BLaER1 (cell line): ENCODE measurements at regions not wholly inside any gene's neighbourhood (a gene's known extent, or its start where the extent isn't known, plus 50 kb on each side); places are given as distances from the start of the nearest gene placed in this dataset.
"Not testable (repeated sequence)": the region's sequence is repeated elsewhere in the genome, so short reads cannot be mapped to it uniquely, and the experiment has no call there.

Source experiments
- H3K27ac ChIP-seq: shearing (Covaris generic); formaldehyde crosslinking; 2 replicates; pipeline ENCODE4 v1.8.1; 2022
- H3K27me3 ChIP-seq: shearing (Covaris generic); formaldehyde crosslinking; 2 replicates; pipeline ENCODE4 v1.8.1; 2022
- H3K36me3 ChIP-seq: shearing (Covaris generic); formaldehyde crosslinking; 2 replicates; pipeline ENCODE4 v1.8.1; 2022
- H3K4me1 ChIP-seq: shearing (Covaris generic); formaldehyde crosslinking; 2 replicates; pipeline ENCODE4 v1.8.1; 2022
- H3K4me2 ChIP-seq: shearing (Covaris generic); formaldehyde crosslinking; 2 replicates; pipeline ENCODE4 v1.8.1; 2022
- H3K4me3 ChIP-seq: shearing (Covaris generic); formaldehyde crosslinking; 2 replicates; pipeline ENCODE4 v1.8.1; 2022
- H3K9ac ChIP-seq: shearing (Covaris generic); formaldehyde crosslinking; 2 replicates; pipeline ENCODE4 v1.8.1; 2022
- H3K9me3 ChIP-seq: shearing (Covaris generic); formaldehyde crosslinking; 2 replicates; pipeline ENCODE4 v1.8.1; 2022
- H4K20me1 ChIP-seq: shearing (Covaris generic); formaldehyde crosslinking; 2 replicates; pipeline ENCODE4 v1.8.1; 2022
- Cebpa-rat ChIP-seq: shearing (Covaris generic); IDR thresholded peaks from 2 replicates; pipeline ENCODE4 v1.8.1; 2022

GRCh38 chr9:135357863-135358551 is 121.6 kb upstream of the PPP1R26 start:
- H4K20me1 ChIP-seq: no peaks in the 10 kb centered on the region
- no peak overlapping the region for H3K4me2 ChIP-seq
- H3K9me3 ChIP-seq: peaks cover 6% of the 10 kb centered on the region; the same call in 1 of the 2 replicates
- no peak overlapping the region for H3K9ac ChIP-seq
- H3K4me1 ChIP-seq: peaks cover 12% of the 10 kb centered on the region
- no peak overlapping the region for H3K4me3 ChIP-seq
- no peak for TF ChIP-seq Cebpa-rat
- no peaks in the 10 kb centered on the region for H3K36me3 ChIP-seq
- H3K27ac ChIP-seq: no peak overlapping the region
- H3K27me3 ChIP-seq: no peaks in the 10 kb centered on the region

GRCh38 chr9:135358552-135358940 is 121.0 kb upstream of the PPP1R26 start:
- H3K4me1 ChIP-seq: peaks cover 12% of the 10 kb centered on the region
- no peak overlapping the region for H3K27ac ChIP-seq
- no peaks in the 10 kb centered on the region for H3K27me3 ChIP-seq
- H3K36me3 ChIP-seq: no peaks in the 10 kb centered on the region
- H3K4me2 ChIP-seq: no peak overlapping the region
- H4K20me1 ChIP-seq: no peaks in the 10 kb centered on the region
- H3K4me3 ChIP-seq: no peak overlapping the region
- no peak for TF ChIP-seq Cebpa-rat
- H3K9ac ChIP-seq: no peak overlapping the region
- peaks cover 6% of the 10 kb centered on the region; the same call in 1 of the 2 replicates for H3K9me3 ChIP-seq

- Histone ChIP-seq H3K4me1 (peaks cover 12% of the 10 kb centered on the region), H3K4me2 (no peak overlapping the region), H3K9ac (no peak overlapping the region), H3K9me3 (peaks cover 6% of the 10 kb centered on the region; the same call in 1 of the 2 replicates), H3K4me3 (no peak overlapping the region), H4K20me1 (no peaks in the 10 kb centered on the region), H3K27ac (no peak overlapping the region), H3K27me3 (no peaks in the 10 kb centered on the region), H3K36me3 (no peaks in the 10 kb centered on the region)
- no peak for TF ChIP-seq Cebpa-rat
Measured at GRCh38 chr9:135359764-135360163, 119.8 kb upstream of the PPP1R26 start.

GRCh38 chr9:135360617-135361016 is 119.0 kb upstream of the PPP1R26 start:
- Histone ChIP-seq H3K27me3 (no peaks in the 10 kb centered on the region), H3K27ac (no peak overlapping the region), H3K4me1 (peaks cover 12% of the 10 kb centered on the region), H3K4me3 (no peak overlapping the region), H3K4me2 (no peak overlapping the region), H3K36me3 (no peaks in the 10 kb centered on the region), H3K9ac (no peak overlapping the region), H3K9me3 (peaks cover 6% of the 10 kb centered on the region; the same call in 1 of the 2 replicates), H4K20me1 (no peaks in the 10 kb centered on the region)
- TF ChIP-seq Cebpa-rat: no peak

GRCh38 chr9:135361668-135362067 is 117.9 kb upstream of the PPP1R26 start:
- H3K9me3 ChIP-seq, H3K27me3 ChIP-seq, H3K9ac ChIP-seq, H3K36me3 ChIP-seq, H4K20me1 ChIP-seq, H3K4me3 ChIP-seq, H3K4me2 ChIP-seq, H3K27ac ChIP-seq, H3K4me1 ChIP-seq: not testable (repeated sequence)

GRCh38 chr9:135363596-135363995 is 116.0 kb upstream of the PPP1R26 start:
- H3K4me1 ChIP-seq: no peaks in the 10 kb centered on the region
- H3K36me3 ChIP-seq: no peaks in the 10 kb centered on the region
- H3K9me3 ChIP-seq: peaks cover 6% of the 10 kb centered on the region; the same call in 1 of the 2 replicates
- H3K4me3 ChIP-seq: no peak overlapping the region
- H3K9ac ChIP-seq: no peak overlapping the region
- H3K27ac ChIP-seq: no peak overlapping the region
- no peak for TF ChIP-seq Cebpa-rat
- no peaks in the 10 kb centered on the region for H3K27me3 ChIP-seq
- H3K4me2 ChIP-seq: no peak overlapping the region
- H4K20me1 ChIP-seq: no peaks in the 10 kb centered on the region

GRCh38 chr9:135365013-135365768 is 114.4 kb upstream of the PPP1R26 start:
- no peak overlapping the region for H3K27ac ChIP-seq
- no peak for TF ChIP-seq Cebpa-rat
- no peaks in the 10 kb centered on the region for H3K27me3 ChIP-seq
- H4K20me1 ChIP-seq: no peaks in the 10 kb centered on the region
- H3K4me3 ChIP-seq: no peak overlapping the region
- no peaks in the 10 kb centered on the region for H3K4me1 ChIP-seq
- H3K9ac ChIP-seq: no peak overlapping the region
- peaks cover 6% of the 10 kb centered on the region; the same call in 1 of the 2 replicates for H3K9me3 ChIP-seq
- H3K4me2 ChIP-seq: no peak overlapping the region
- no peaks in the 10 kb centered on the region for H3K36me3 ChIP-seq

- no peak overlapping the region for H3K4me2 ChIP-seq
- no peak overlapping the region for H3K27ac ChIP-seq
- H3K4me1 ChIP-seq: 0 out of 2 replicates have a peak, but pooled peaks cover 5% of the 10 kb centered on the region
- H3K27me3 ChIP-seq: no peaks in the 10 kb centered on the region
- no peaks in the 10 kb centered on the region for H4K20me1 ChIP-seq
- H3K9me3 ChIP-seq: peaks cover 6% of the 10 kb centered on the region; the same call in 1 of the 2 replicates
- H3K36me3 ChIP-seq: no peaks in the 10 kb centered on the region
- no peak overlapping the region for H3K9ac ChIP-seq
- no peak for TF ChIP-seq Cebpa-rat
- no peak overlapping the region for H3K4me3 ChIP-seq
Measured at GRCh38 chr9:135366104-135366503, 113.5 kb upstream of the PPP1R26 start.

- no peak overlapping the region for H3K27ac ChIP-seq
- no peak overlapping the region for H3K4me2 ChIP-seq
- no peaks in the 10 kb centered on the region for H3K27me3 ChIP-seq
- no peak for TF ChIP-seq Cebpa-rat
- H3K4me3 ChIP-seq: no peak overlapping the region
- no peaks in the 10 kb centered on the region for H3K36me3 ChIP-seq
- H3K9ac ChIP-seq: no peak overlapping the region
- no peaks in the 10 kb centered on the region for H4K20me1 ChIP-seq
- peaks cover 24% of the 10 kb centered on the region for H3K4me1 ChIP-seq
- no peaks in the 10 kb centered on the region for H3K9me3 ChIP-seq
Measured at GRCh38 chr9:135369412-135369990, 110.1 kb upstream of the PPP1R26 start.
